HCT116 (cell line): ENCODE measurements at regions not wholly inside any gene's neighbourhood (a gene's known extent, or its start where the extent isn't known, plus 50 kb on each side); places are given as distances from the start of the nearest gene placed in this dataset.

Source experiments
- POLR2A ChIP-seq: IDR thresholded peaks from 2 replicates; pipeline ENCODE4 v1.7.0; 2011; ENCODE audit warnings: borderline replicate concordance; ENCODE audit not compliant: insufficient read depth, insufficient read length; ENCODE audit errors: extremely low read depth
- RAD21 ChIP-seq: IDR thresholded peaks from 2 replicates; pipeline ENCODE4 v1.6.1; 2012; ENCODE audit warnings: low read depth, mild to moderate bottlenecking
- SP1 ChIP-seq: IDR thresholded peaks from 2 replicates; pipeline ENCODE4 v1.6.1; 2012; ENCODE audit warnings: low read depth
- TF ChIP-seq, protein P1 (sequence below), 3 experiments: fragments of 200-600 bp in 1 of 3; sonication (generic) in 1 of 3; IDR thresholded peaks in 2 of 3; conservative IDR thresholded peaks in 1 of 3; 2 replicates each; pipeline ENCODE4 v1.5.1; 2012 to 2017; ENCODE audit warnings: low read depth in 2 of 3, low read length in 2 of 3, antibody characterized with exemption in 1 of 3, borderline replicate concordance in 1 of 3, control low read depth in 1 of 3, mild to moderate bottlenecking in 1 of 3, mixed read lengths in 1 of 3, mixed run types in 1 of 3, moderate library complexity in 1 of 3; ENCODE audit not compliant: insufficient read depth in 1 of 3
- TF ChIP-seq, protein P2 (sequence below): IDR thresholded peaks from 2 replicates; pipeline ENCODE4 v1.6.1; 2012

DNA sequence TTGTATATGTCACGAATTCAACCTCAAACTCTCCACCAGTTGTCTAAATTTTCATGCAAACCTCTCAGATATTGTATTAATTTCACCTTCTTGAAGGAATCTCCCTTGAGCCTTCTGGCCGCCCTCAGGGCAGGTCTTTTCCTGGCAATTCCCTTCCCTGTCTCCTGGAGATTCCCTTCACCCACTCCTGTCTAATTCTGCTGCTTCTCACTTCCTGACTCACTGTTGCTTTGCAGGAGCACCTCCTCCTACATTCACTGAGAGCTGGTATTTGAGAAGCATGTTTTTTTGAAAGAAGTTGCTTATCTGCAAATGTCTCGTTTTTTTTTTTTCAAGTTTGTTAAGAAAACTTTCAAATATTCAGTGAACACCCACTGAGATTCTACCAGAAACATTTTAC, 79.9 kb upstream of the OTOS start:
- no peak for TF ChIP-seq POLR2A
- no peak for TF ChIP-seq RAD21
- TF ChIP-seq, protein P1, sequence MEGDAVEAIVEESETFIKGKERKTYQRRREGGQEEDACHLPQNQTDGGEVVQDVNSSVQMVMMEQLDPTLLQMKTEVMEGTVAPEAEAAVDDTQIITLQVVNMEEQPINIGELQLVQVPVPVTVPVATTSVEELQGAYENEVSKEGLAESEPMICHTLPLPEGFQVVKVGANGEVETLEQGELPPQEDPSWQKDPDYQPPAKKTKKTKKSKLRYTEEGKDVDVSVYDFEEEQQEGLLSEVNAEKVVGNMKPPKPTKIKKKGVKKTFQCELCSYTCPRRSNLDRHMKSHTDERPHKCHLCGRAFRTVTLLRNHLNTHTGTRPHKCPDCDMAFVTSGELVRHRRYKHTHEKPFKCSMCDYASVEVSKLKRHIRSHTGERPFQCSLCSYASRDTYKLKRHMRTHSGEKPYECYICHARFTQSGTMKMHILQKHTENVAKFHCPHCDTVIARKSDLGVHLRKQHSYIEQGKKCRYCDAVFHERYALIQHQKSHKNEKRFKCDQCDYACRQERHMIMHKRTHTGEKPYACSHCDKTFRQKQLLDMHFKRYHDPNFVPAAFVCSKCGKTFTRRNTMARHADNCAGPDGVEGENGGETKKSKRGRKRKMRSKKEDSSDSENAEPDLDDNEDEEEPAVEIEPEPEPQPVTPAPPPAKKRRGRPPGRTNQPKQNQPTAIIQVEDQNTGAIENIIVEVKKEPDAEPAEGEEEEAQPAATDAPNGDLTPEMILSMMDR (IDR thresholded peaks at IDR 0.05 in 2 of 3, conservative IDR thresholded peaks at IDR 0.05 in 1 of 3; ENCODE audit: borderline replicate concordance in 1 of 3, insufficient read depth in 1 of 3, low read depth in 2 of 3, low read length in 2 of 3): no peak
- no peak for TF ChIP-seq SP1
- TF ChIP-seq, protein P2, sequence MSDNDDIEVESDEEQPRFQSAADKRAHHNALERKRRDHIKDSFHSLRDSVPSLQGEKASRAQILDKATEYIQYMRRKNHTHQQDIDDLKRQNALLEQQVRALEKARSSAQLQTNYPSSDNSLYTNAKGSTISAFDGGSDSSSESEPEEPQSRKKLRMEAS: no peak
